Activated T-helper 1 cell treated with anti-CD3 and anti-CD28 coated beads, Interleukin-2, amount 50 U/mL, for 16 hours (primary cell): ENCODE measurements at regions not wholly inside any gene's neighbourhood (a gene's known extent, or its start where the extent isn't known, plus 50 kb on each side); places are given as distances from the start of the nearest gene placed in this dataset.
"Not testable (repeated sequence)": the region's sequence is repeated elsewhere in the genome, so short reads cannot be mapped to it uniquely, and the experiment has no call there.

ENCODE experiments used
- DNase-seq, 2 donors: peaks; one replicate each; pipeline ENCODE4 v3.0.0-alpha.2; 2020; ENCODE audit warnings: low read depth in 1 of 2, low spot score in 1 of 2

- DNase-seq = no peak
These were observed 119.8 kb downstream of the ZNF330 start for GRCh38 chr4:141340458-141340857.

- DNase-seq = no peak
These were observed 125.4 kb downstream of the ZNF330 start for GRCh38 chr4:141346144-141346543.

- DNase-seq = no peak
These were observed 127.0 kb downstream of the ZNF330 start for GRCh38 chr4:141347684-141348083.

GRCh38 chr4:141348125-141348524 lies 127.4 kb downstream of the ZNF330 start:
- DNase-seq = no peak

GRCh38 chr4:141348573-141348972 lies 127.9 kb downstream of the ZNF330 start:
- DNase-seq = no peak

- DNase-seq = no peak
These were observed 128.5 kb downstream of the ZNF330 start for GRCh38 chr4:141349236-141349635.

GRCh38 chr4:141350122-141350905 lies 129.6 kb downstream of the ZNF330 start:
- no peak for DNase-seq

- no peak for DNase-seq
These were observed 131.6 kb downstream of the ZNF330 start for GRCh38 chr4:141352331-141352730.

- DNase-seq = no peak
These were observed 132.3 kb downstream of the ZNF330 start for GRCh38 chr4:141352909-141353525.

GRCh38 chr4:141356321-141356962 lies 135.7 kb downstream of the ZNF330 start:
- no peak for DNase-seq

- no peak for DNase-seq
These were observed 136.3 kb downstream of the ZNF330 start for GRCh38 chr4:141356963-141357335.

GRCh38 chr4:141368241-141368640 lies 147.5 kb downstream of the ZNF330 start:
- not testable (repeated sequence) for DNase-seq

- DNase-seq = no peak
These were observed 150.5 kb downstream of the ZNF330 start for GRCh38 chr4:141371206-141371605.

GRCh38 chr4:141375855-141376254 lies 155.2 kb downstream of the ZNF330 start:
- DNase-seq = no peak

GRCh38 chr4:141376769-141377168 lies 156.1 kb downstream of the ZNF330 start:
- no peak for DNase-seq

- DNase-seq = no peak
These were observed 166.6 kb downstream of the ZNF330 start for GRCh38 chr4:141387299-141387698.

- DNase-seq = no peak
These were observed 167.8 kb downstream of the ZNF330 start for GRCh38 chr4:141388481-141388880.

- DNase-seq = no peak
These were observed 169.0 kb downstream of the ZNF330 start for GRCh38 chr4:141389649-141390048.

- DNase-seq = no peak
These were observed 169.9 kb downstream of the ZNF330 start for GRCh38 chr4:141390571-141390970.

GRCh38 chr4:141391293-141391692 lies 170.6 kb downstream of the ZNF330 start:
- DNase-seq = no peak

- no peak for DNase-seq
These were observed 171.1 kb downstream of the ZNF330 start for GRCh38 chr4:141391771-141392170.

GRCh38 chr4:141395246-141395830 lies 174.6 kb downstream of the ZNF330 start:
- DNase-seq = no peak
